ENCODE measurements at regions not wholly inside any gene's neighbourhood (a gene's known extent, or its start where the extent isn't known, plus 50 kb on each side); places are given as distances from the start of the nearest gene placed in this dataset.

DNA sequence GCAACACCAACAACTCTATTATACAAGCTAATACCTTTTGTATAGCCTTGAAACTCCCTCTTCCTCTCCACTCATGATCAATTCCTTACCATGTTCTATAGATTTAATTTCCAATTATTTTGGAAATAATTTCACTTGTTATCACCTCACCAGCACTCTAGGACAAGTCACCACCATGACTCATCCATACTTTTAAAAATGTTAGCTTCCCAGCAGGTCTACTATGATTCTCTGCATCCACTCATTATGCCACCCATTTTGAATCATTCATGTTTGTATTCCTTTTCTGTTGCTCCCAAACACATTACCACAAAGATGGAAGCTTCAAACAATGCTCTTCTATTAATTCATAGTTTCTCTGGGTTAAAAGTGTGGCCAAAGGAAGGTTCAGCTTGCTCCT is 469.6 kb downstream of the PDGFC start:
- Histone ChIP-seq H3K36me3 (ENCODE audit: control insufficient read depth, insufficient read depth, low read length) (no peaks in the 10 kb centered on the region), H3K9me3 (ENCODE audit: control insufficient read depth, insufficient read depth, low read length) (no peaks in the 10 kb centered on the region), H3K4me1 (ENCODE audit: control insufficient read depth, insufficient read depth, low read length) (peaks cover 19% of the 10 kb centered on the region), H3K27ac (ENCODE audit: low read depth, low read length) (no peak overlapping the region), H3K27me3 (ENCODE audit: control insufficient read depth, insufficient read depth, low read length) (no peaks in the 10 kb centered on the region), H3K4me3 (ENCODE audit: low read depth, low read length) (no peak overlapping the region), H3K9ac (ENCODE audit: low read depth, low read length) (no peak overlapping the region)

DNA sequence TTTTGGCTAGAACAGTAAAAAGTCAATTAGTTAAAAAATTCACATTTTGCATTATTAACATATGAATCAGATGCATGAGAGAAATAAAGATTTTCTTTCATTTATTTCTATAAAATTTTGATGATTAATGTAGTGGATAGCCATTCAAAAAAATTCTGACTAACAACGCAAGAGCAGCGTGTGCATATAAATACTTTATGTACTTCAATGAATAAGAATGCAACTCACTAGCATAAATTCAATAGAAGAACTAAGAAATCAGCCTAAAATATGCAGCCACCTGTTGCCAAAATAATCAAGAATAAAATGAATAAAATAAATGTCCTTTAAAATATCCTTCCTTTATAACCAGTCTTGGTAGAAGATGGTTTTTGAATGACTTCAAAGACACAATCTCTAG is 471.9 kb downstream of the PDGFC start:
- Histone ChIP-seq H3K27me3 (ENCODE audit: control insufficient read depth, insufficient read depth, low read length) (no peaks in the 10 kb centered on the region), H3K4me3 (ENCODE audit: low read depth, low read length) (no peak overlapping the region), H3K36me3 (ENCODE audit: control insufficient read depth, insufficient read depth, low read length) (no peaks in the 10 kb centered on the region)

GRCh38 chr4:156497486-156497885 is 474.1 kb downstream of the PDGFC start:
- H3K4me3 ChIP-seq (ENCODE audit: low read depth, low read length) = no peak overlapping the region
- no peaks in the 10 kb centered on the region for H3K9me3 ChIP-seq (ENCODE audit: control insufficient read depth, insufficient read depth, low read length)
- H3K9ac ChIP-seq (ENCODE audit: low read depth, low read length) = no peak overlapping the region
- no peaks in the 10 kb centered on the region for H3K27me3 ChIP-seq (ENCODE audit: control insufficient read depth, insufficient read depth, low read length)
- no peak overlapping the region for H3K27ac ChIP-seq (ENCODE audit: low read depth, low read length)
- no peaks in the 10 kb centered on the region for H3K36me3 ChIP-seq (ENCODE audit: control insufficient read depth, insufficient read depth, low read length)
- peaks cover 12% of the 10 kb centered on the region for H3K4me1 ChIP-seq (ENCODE audit: control insufficient read depth, insufficient read depth, low read length)

More for the DNA sequence above, 471.9 kb downstream of the PDGFC start:
- Histone ChIP-seq H3K9me3 (ENCODE audit: control insufficient read depth, insufficient read depth, low read length) (no peaks in the 10 kb centered on the region), H3K9ac (ENCODE audit: low read depth, low read length) (no peak overlapping the region), H3K4me1 (ENCODE audit: control insufficient read depth, insufficient read depth, low read length) (peaks cover 12% of the 10 kb centered on the region), H3K27ac (ENCODE audit: low read depth, low read length) (no peak overlapping the region)

- Histone ChIP-seq H3K9ac (ENCODE audit: low read depth, low read length) (no peak overlapping the region), H3K36me3 (ENCODE audit: control insufficient read depth, insufficient read depth, low read length) (no peaks in the 10 kb centered on the region), H3K9me3 (ENCODE audit: control insufficient read depth, insufficient read depth, low read length) (no peaks in the 10 kb centered on the region), H3K4me3 (ENCODE audit: low read depth, low read length) (no peak overlapping the region), H3K27me3 (ENCODE audit: control insufficient read depth, insufficient read depth, low read length) (no peaks in the 10 kb centered on the region), H3K27ac (ENCODE audit: low read depth, low read length) (no peak overlapping the region), H3K4me1 (ENCODE audit: control insufficient read depth, insufficient read depth, low read length) (peaks cover 12% of the 10 kb centered on the region)
Measured at GRCh38 chr4:156496797-156497196, 474.8 kb downstream of the PDGFC start.

DNA sequence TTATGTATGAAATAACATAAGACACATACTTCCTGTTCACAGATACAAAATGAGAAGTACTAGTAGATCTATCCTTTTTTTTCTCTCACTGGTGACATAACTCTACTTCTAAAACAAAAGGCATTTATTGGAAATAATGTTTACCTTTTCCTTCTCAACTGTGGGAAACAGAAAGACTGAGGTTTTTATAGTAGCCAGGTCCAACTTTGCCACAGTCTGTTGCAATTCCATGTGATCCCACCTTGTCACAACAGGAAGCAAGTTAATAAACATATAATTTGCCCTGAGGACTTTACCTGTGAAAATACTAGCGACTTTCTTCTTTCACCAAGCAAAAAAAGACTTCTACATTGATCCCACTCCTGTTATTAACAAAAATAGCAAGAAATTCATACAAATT is 475.8 kb downstream of the PDGFC start:
- Histone ChIP-seq H3K4me3 (ENCODE audit: low read depth, low read length) (no peak overlapping the region), H3K9me3 (ENCODE audit: control insufficient read depth, insufficient read depth, low read length) (no peaks in the 10 kb centered on the region), H3K36me3 (ENCODE audit: control insufficient read depth, insufficient read depth, low read length) (no peaks in the 10 kb centered on the region), H3K9ac (ENCODE audit: low read depth, low read length) (no peak overlapping the region), H3K27me3 (ENCODE audit: control insufficient read depth, insufficient read depth, low read length) (no peaks in the 10 kb centered on the region), H3K27ac (ENCODE audit: low read depth, low read length) (no peak overlapping the region), H3K4me1 (ENCODE audit: control insufficient read depth, insufficient read depth, low read length) (peaks cover 12% of the 10 kb centered on the region)

DNA sequence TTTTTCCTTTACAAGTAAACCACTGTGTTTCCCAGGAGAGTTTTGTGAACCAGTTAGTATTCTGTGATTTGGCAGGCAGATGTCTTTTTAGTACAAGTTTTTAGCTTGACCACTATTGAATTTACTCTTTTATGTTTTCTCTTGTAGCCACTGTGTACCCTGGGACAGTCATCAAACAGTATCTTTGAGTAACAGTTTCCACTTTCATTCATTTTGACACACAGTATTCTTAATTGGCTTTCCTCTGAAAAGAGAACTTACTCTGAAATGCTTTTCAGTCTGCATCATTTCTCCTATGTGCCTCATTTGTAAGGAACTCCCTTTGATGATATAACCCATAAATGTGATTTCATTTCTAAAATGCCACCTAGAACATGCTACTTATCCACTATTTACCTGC is 476.5 kb downstream of the PDGFC start:
- H3K9ac ChIP-seq (ENCODE audit: low read depth, low read length) = no peak overlapping the region
- no peaks in the 10 kb centered on the region for H3K27me3 ChIP-seq (ENCODE audit: control insufficient read depth, insufficient read depth, low read length)
- no peak overlapping the region for H3K4me3 ChIP-seq (ENCODE audit: low read depth, low read length)
- no peaks in the 10 kb centered on the region for H3K36me3 ChIP-seq (ENCODE audit: control insufficient read depth, insufficient read depth, low read length)
- no peaks in the 10 kb centered on the region for H3K9me3 ChIP-seq (ENCODE audit: control insufficient read depth, insufficient read depth, low read length)
- H3K27ac ChIP-seq (ENCODE audit: low read depth, low read length) = no peak overlapping the region
- peaks cover 10% of the 10 kb centered on the region for H3K4me1 ChIP-seq (ENCODE audit: control insufficient read depth, insufficient read depth, low read length)

DNA sequence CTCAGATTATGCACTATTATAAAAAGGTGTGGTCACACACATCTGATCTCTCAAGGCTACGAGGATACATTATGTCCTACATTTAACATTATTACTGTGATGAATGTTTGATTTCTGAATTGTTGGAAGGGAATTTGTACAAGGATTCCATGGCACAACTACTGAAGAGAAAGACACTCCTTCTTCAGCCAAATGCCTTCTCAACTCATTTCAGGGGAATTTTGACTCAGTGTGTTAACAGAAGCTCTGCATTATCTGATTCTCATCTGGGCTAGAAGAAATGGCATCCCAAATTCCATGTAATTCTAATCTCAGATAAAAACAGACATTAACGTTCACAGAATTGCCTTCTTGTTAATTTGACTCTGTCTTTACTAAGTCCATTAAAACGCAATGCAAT is 477.7 kb downstream of the PDGFC start:
- Histone ChIP-seq H3K36me3 (ENCODE audit: control insufficient read depth, insufficient read depth, low read length) (no peaks in the 10 kb centered on the region), H3K4me1 (ENCODE audit: control insufficient read depth, insufficient read depth, low read length) (no peaks in the 10 kb centered on the region), H3K4me3 (ENCODE audit: low read depth, low read length) (no peak overlapping the region), H3K27me3 (ENCODE audit: control insufficient read depth, insufficient read depth, low read length) (no peaks in the 10 kb centered on the region), H3K9me3 (ENCODE audit: control insufficient read depth, insufficient read depth, low read length) (no peaks in the 10 kb centered on the region), H3K9ac (ENCODE audit: low read depth, low read length) (no peak overlapping the region), H3K27ac (ENCODE audit: low read depth, low read length) (no peak overlapping the region)

DNA sequence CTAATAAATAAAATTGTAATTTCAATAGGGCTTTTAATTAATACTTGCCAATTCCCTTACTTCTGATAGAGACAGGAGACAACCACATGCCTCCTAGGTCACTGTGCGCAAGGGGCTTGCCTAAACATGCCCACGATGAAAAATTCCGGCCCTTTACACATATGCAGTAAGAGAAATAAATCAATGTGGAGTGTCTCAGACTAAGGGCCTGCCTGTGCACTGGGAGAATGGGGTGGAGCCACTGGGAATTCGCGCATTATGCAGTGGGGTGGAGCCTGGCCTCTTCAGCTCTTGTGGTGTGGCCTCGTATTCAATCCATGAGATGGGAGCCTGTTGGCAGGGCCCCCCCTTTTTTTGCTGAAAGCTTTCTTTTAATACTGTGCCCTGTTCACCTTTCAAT is 484.5 kb downstream of the PDGFC start:
- no peaks in the 10 kb centered on the region for H3K4me1 ChIP-seq (ENCODE audit: control insufficient read depth, insufficient read depth, low read length)
- H3K27me3 ChIP-seq (ENCODE audit: control insufficient read depth, insufficient read depth, low read length) = no peaks in the 10 kb centered on the region
- H3K4me3 ChIP-seq (ENCODE audit: low read depth, low read length) = no peak overlapping the region
- H3K36me3 ChIP-seq (ENCODE audit: control insufficient read depth, insufficient read depth, low read length) = no peaks in the 10 kb centered on the region
- no peak overlapping the region for H3K9ac ChIP-seq (ENCODE audit: low read depth, low read length)
- no peak overlapping the region for H3K27ac ChIP-seq (ENCODE audit: low read depth, low read length)
- H3K9me3 ChIP-seq (ENCODE audit: control insufficient read depth, insufficient read depth, low read length) = no peaks in the 10 kb centered on the region

GRCh38 chr4:156481845-156482244 is 489.8 kb downstream of the PDGFC start:
- Histone ChIP-seq H3K36me3 (ENCODE audit: control insufficient read depth, insufficient read depth, low read length) (no peaks in the 10 kb centered on the region), H3K4me3 (ENCODE audit: low read depth, low read length) (no peak overlapping the region), H3K27ac (ENCODE audit: low read depth, low read length) (no peak overlapping the region), H3K9me3 (ENCODE audit: control insufficient read depth, insufficient read depth, low read length) (no peaks in the 10 kb centered on the region), H3K27me3 (ENCODE audit: control insufficient read depth, insufficient read depth, low read length) (no peaks in the 10 kb centered on the region), H3K4me1 (ENCODE audit: control insufficient read depth, insufficient read depth, low read length) (no peaks in the 10 kb centered on the region), H3K9ac (ENCODE audit: low read depth, low read length) (no peak overlapping the region)

DNA sequence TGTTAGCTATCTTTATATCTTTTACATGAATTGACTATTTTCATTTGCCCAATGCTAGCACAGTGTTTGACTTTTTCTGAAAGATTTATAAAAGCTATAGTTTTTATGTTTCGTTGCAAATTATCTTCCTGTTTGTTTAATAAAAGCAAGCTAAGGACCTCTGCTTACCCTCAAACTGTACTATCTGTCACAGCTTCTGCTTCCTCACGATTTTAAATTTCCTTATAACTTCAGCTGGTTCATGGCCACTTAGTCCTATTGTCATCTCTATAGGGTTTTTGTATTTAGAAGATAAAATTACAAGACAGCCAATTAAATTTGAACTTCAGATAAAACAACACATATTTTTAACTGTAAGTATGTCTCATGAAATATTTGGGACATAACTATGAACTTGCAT is 494.0 kb downstream of the PDGFC start:
- Histone ChIP-seq H3K27ac (ENCODE audit: low read depth, low read length) (no peak overlapping the region), H3K9me3 (ENCODE audit: control insufficient read depth, insufficient read depth, low read length) (no peaks in the 10 kb centered on the region), H3K9ac (ENCODE audit: low read depth, low read length) (no peak overlapping the region), H3K4me1 (ENCODE audit: control insufficient read depth, insufficient read depth, low read length) (no peaks in the 10 kb centered on the region), H3K4me3 (ENCODE audit: low read depth, low read length) (no peak overlapping the region), H3K36me3 (ENCODE audit: control insufficient read depth, insufficient read depth, low read length) (no peaks in the 10 kb centered on the region), H3K27me3 (ENCODE audit: control insufficient read depth, insufficient read depth, low read length) (no peaks in the 10 kb centered on the region)

DNA sequence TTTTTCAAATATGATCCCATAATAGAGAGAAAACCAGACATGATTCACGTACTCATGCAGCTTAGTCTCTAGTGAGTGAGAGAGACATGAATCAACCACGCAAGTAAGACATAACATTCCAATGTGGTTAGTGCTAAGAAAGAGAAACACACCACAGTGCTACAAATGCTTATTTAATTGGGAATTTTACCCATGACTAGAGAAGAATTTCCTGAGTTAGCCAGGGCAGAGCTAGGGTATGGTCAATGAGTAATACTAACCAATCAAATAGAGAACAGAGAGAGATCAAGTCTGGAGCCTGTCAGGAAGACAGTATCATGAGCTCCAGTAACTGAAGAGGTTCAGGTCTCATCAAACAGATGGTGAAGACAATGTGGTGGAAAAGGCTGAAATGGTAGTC is 495.2 kb downstream of the PDGFC start:
- no peak overlapping the region for H3K4me3 ChIP-seq (ENCODE audit: low read depth, low read length)
- H3K4me1 ChIP-seq (ENCODE audit: control insufficient read depth, insufficient read depth, low read length) = no peaks in the 10 kb centered on the region
- no peak overlapping the region for H3K27ac ChIP-seq (ENCODE audit: low read depth, low read length)
- no peaks in the 10 kb centered on the region for H3K36me3 ChIP-seq (ENCODE audit: control insufficient read depth, insufficient read depth, low read length)
- H3K27me3 ChIP-seq (ENCODE audit: control insufficient read depth, insufficient read depth, low read length) = no peaks in the 10 kb centered on the region
- H3K9me3 ChIP-seq (ENCODE audit: control insufficient read depth, insufficient read depth, low read length) = no peaks in the 10 kb centered on the region
- no peak overlapping the region for H3K9ac ChIP-seq (ENCODE audit: low read depth, low read length)

GRCh38 chr4:156475322-156475721 is 496.3 kb downstream of the PDGFC start:
- Histone ChIP-seq H3K9ac (ENCODE audit: low read depth, low read length) (no peak overlapping the region), H3K27ac (ENCODE audit: low read depth, low read length) (no peak overlapping the region), H3K4me1 (ENCODE audit: control insufficient read depth, insufficient read depth, low read length) (no peaks in the 10 kb centered on the region), H3K9me3 (ENCODE audit: control insufficient read depth, insufficient read depth, low read length) (no peaks in the 10 kb centered on the region), H3K4me3 (ENCODE audit: low read depth, low read length) (no peak overlapping the region), H3K36me3 (ENCODE audit: control insufficient read depth, insufficient read depth, low read length) (no peaks in the 10 kb centered on the region), H3K27me3 (ENCODE audit: control insufficient read depth, insufficient read depth, low read length) (no peaks in the 10 kb centered on the region)
